ENCODE measurements at regions not wholly inside any gene's neighbourhood (a gene's known extent, or its start where the extent isn't known, plus 50 kb on each side); places are given as distances from the start of the nearest gene placed in this dataset.
A peak's percentile ranks its signal among the peaks of the same experiment; 100 is the strongest.
"Not testable (repeated sequence)": the region's sequence is repeated elsewhere in the genome, so short reads cannot be mapped to it uniquely, and the experiment has no call there.

GRCh38 chr6:130494729-130495128, 128.9 kb downstream of the TMEM200A start:
- DNase-seq (ENCODE audit: low read depth in 2 of 2), result peak; percentile 60 to 66

- peak; percentile 93 to 94 for DNase-seq (ENCODE audit: low read depth in 2 of 2)
Measured at GRCh38 chr6:130500693-130501092, 134.9 kb downstream of the TMEM200A start.

- DNase-seq (ENCODE audit: low read depth in 2 of 2), result peak; percentile 42 to 48
Measured at GRCh38 chr6:130503146-130503545, 137.3 kb downstream of the TMEM200A start.

- no peak for DNase-seq (ENCODE audit: low read depth in 2 of 2)
Measured at GRCh38 chr6:130505808-130506598, 140.2 kb downstream of the TMEM200A start.

GRCh38 chr6:130507005-130507665, 141.3 kb downstream of the TMEM200A start:
- DNase-seq (ENCODE audit: low read depth in 2 of 2), result not testable (repeated sequence)

- no peak for DNase-seq (ENCODE audit: low read depth in 2 of 2)
Measured at GRCh38 chr6:130507666-130508028, 141.8 kb downstream of the TMEM200A start.

- peak; percentile 77 to 79 for DNase-seq (ENCODE audit: low read depth in 2 of 2)
Measured at GRCh38 chr6:130513770-130514169, 148.0 kb downstream of the TMEM200A start.

GRCh38 chr6:130514712-130515111, 148.9 kb downstream of the TMEM200A start:
- no peak for DNase-seq (ENCODE audit: low read depth in 2 of 2)

- no peak for DNase-seq (ENCODE audit: low read depth in 2 of 2)
Measured at GRCh38 chr6:130515306-130515705, 149.5 kb downstream of the TMEM200A start.

GRCh38 chr6:130516604-130517003, 150.8 kb downstream of the TMEM200A start:
- DNase-seq (ENCODE audit: low read depth in 2 of 2), result no peak

GRCh38 chr6:130517444-130517931, 151.7 kb downstream of the TMEM200A start:
- no peak for DNase-seq (ENCODE audit: low read depth in 2 of 2)

- DNase-seq (ENCODE audit: low read depth in 2 of 2), result no peak
Measured at GRCh38 chr6:130518588-130518987, 152.8 kb downstream of the TMEM200A start.

- no peak for DNase-seq (ENCODE audit: low read depth in 2 of 2)
Measured at GRCh38 chr6:130520221-130520620, 154.4 kb downstream of the TMEM200A start.

- DNase-seq (ENCODE audit: low read depth in 2 of 2), result no peak
Measured at GRCh38 chr6:130520801-130521200, 155.0 kb downstream of the TMEM200A start.

- no peak for DNase-seq (ENCODE audit: low read depth in 2 of 2)
Measured at GRCh38 chr6:130524552-130524951, 158.7 kb downstream of the TMEM200A start.

GRCh38 chr6:130525408-130525807, 159.6 kb downstream of the TMEM200A start:
- DNase-seq (ENCODE audit: low read depth in 2 of 2), result no peak

GRCh38 chr6:130526466-130526865, 160.6 kb downstream of the TMEM200A start:
- no peak for DNase-seq (ENCODE audit: low read depth in 2 of 2)

GRCh38 chr6:130527173-130527572, 161.4 kb downstream of the TMEM200A start:
- DNase-seq (ENCODE audit: low read depth in 2 of 2), result no peak

- no peak for DNase-seq (ENCODE audit: low read depth in 2 of 2)
Measured at GRCh38 chr6:130529569-130530149, 163.8 kb downstream of the TMEM200A start.

GRCh38 chr6:130534627-130535026, 168.8 kb downstream of the TMEM200A start:
- no peak for DNase-seq (ENCODE audit: low read depth in 2 of 2)

- DNase-seq (ENCODE audit: low read depth in 2 of 2), result no peak
Measured at GRCh38 chr6:130535242-130535641, 169.4 kb downstream of the TMEM200A start.

GRCh38 chr6:130537447-130537846, 171.6 kb downstream of the TMEM200A start:
- no peak for DNase-seq (ENCODE audit: low read depth in 2 of 2)

- DNase-seq (ENCODE audit: low read depth in 2 of 2), result no peak
Measured at GRCh38 chr6:130547723-130548122, 181.9 kb downstream of the TMEM200A start.
